Endothelial cell of umbilical vein (primary cell): ENCODE measurements at regions not wholly inside any gene's neighbourhood (a gene's known extent, or its start where the extent isn't known, plus 50 kb on each side); places are given as distances from the start of the nearest gene placed in this dataset.

Experiments used
- BruUV-seq: library from RNA; stranded (reverse); fragments of 400-500 nt; replicated peaks from 2 replicates; lab custom pipeline; 2021; lab: Mats Ljungman, UMichigan
- CTCF ChIA-PET: fragments of 300-600, 350-600 bp; sonication (Branson Sonifier 250); formaldehyde crosslinking; loops from one replicate; lab custom pipeline; 2021; ENCODE audit warnings: antibody characterized with exemption, inconsistent platforms; lab: Charles Lee
- POLR2A ChIA-PET: fragments of 300-600, 350-600 bp; sonication (Branson Sonifier 250); formaldehyde crosslinking; loops from one replicate; lab custom pipeline; 2021; ENCODE audit warnings: antibody characterized with exemption, inconsistent platforms; lab: Charles Lee
- DNase-seq: peaks from one replicate; pipeline ENCODE4 v3.0.0-alpha.2; 2011; ENCODE audit warnings: low read depth, low spot score
- FAIRE-seq: peaks from 2 replicates; lab custom pipeline; 2011; peaks lifted over from hg19 to GRCh38; lab: Jason Lieb, UNC
- H2AFZ ChIP-seq: 2 replicates; pipeline ENCODE4 v1.6.0; 2012; ENCODE audit warnings: low read depth, low read length, control low read depth, inconsistent platforms
- H3K27ac ChIP-seq: 2 replicates; pipeline ENCODE4 v1.5.1; 2011; ENCODE audit warnings: low read depth, mild to moderate bottlenecking, control low read depth, low read length, moderate library complexity; ENCODE audit not compliant: insufficient read depth
- H3K27me3 ChIP-seq, 2 experiments: 2 replicates each; pipeline versions ENCODE4 v1.6.0 to v1.6.1; 2011; ENCODE audit warnings: low read length in 2 of 2, mixed read lengths in 1 of 2; ENCODE audit not compliant: control insufficient read depth in 2 of 2, insufficient read depth in 2 of 2
- H3K36me3 ChIP-seq, 2 experiments: 2 replicates in 1 of 2; 3 replicates in 1 of 2; pipeline ENCODE4 v1.5.1; 2011; ENCODE audit warnings: low read length in 2 of 2, mild to moderate bottlenecking in 1 of 2, moderate library complexity in 1 of 2; ENCODE audit not compliant: control insufficient read depth in 2 of 2, insufficient read depth in 2 of 2; ENCODE audit errors: extremely low read depth in 1 of 2
- H3K4me1 ChIP-seq: 3 replicates; pipeline ENCODE4 v1.5.1; 2011; ENCODE audit warnings: mild to moderate bottlenecking, low read length; ENCODE audit not compliant: control insufficient read depth, insufficient read depth; ENCODE audit errors: extremely low read depth
- H3K4me2 ChIP-seq: 2 replicates; pipeline ENCODE4 v1.6.1; 2011; ENCODE audit warnings: low read length, control low read depth, mixed read lengths; ENCODE audit not compliant: insufficient read depth
- H3K4me3 ChIP-seq, 3 experiments: fragments of 200-600 bp in 1 of 3; sonication (generic), shearing (Covaris generic) in 1 of 3; replicated peaks in 1 of 3; 2 replicates each; pipeline ENCODE4 v1.5.1; 2011 to 2016; ENCODE audit warnings: control low read depth in 3 of 3, low read length in 3 of 3, mild to moderate bottlenecking in 2 of 3, inconsistent platforms in 1 of 3, low read depth in 1 of 3, moderate library complexity in 1 of 3; ENCODE audit not compliant: insufficient read depth in 1 of 3
- H3K79me2 ChIP-seq: 2 replicates; pipeline ENCODE4 v1.6.0; 2012; ENCODE audit warnings: low read length, inconsistent platforms; ENCODE audit not compliant: control insufficient read depth, insufficient read depth
- H3K9ac ChIP-seq: replicated peaks from 2 replicates; pipeline ENCODE3; 2011; ENCODE audit warnings: low read length, control low read depth; ENCODE audit not compliant: insufficient read depth; ENCODE audit errors: extremely low read depth
- H3K9me1 ChIP-seq: replicated peaks from 3 replicates; pipeline ENCODE4 v1.6.0; 2011; ENCODE audit warnings: mild to moderate bottlenecking, low read length; ENCODE audit not compliant: control insufficient read depth, insufficient read depth; ENCODE audit errors: extremely low read depth
- H3K9me3 ChIP-seq: replicated peaks from 2 replicates; pipeline ENCODE4 v1.5.1; 2012; ENCODE audit warnings: low read length, inconsistent platforms; ENCODE audit not compliant: control insufficient read depth, insufficient read depth
- H4K20me1 ChIP-seq: replicated peaks from 2 replicates; pipeline ENCODE3; 2011; ENCODE audit warnings: mild to moderate bottlenecking, low read length; ENCODE audit not compliant: control insufficient read depth, insufficient read depth; ENCODE audit errors: extremely low read depth
- CTCF ChIP-seq, 2 donors: IDR thresholded peaks; 1 replicate in 1 of 2; 2 replicates in 1 of 2; pipeline ENCODE4 v1.5.1; 2011; ENCODE audit warnings: low read length in 2 of 2, mild to moderate bottlenecking in 2 of 2, moderate library complexity in 2 of 2, control low read depth in 1 of 2, inconsistent platforms in 1 of 2, low read depth in 1 of 2; ENCODE audit not compliant: insufficient read depth in 1 of 2; ENCODE audit errors: extremely low read depth in 1 of 2
- EZH2 ChIP-seq: IDR thresholded peaks from 2 replicates; pipeline ENCODE4 v1.6.1; 2012; ENCODE audit warnings: borderline replicate concordance, low read depth, mild to moderate bottlenecking, moderate library complexity, low read length, inconsistent platforms; ENCODE audit not compliant: severe bottlenecking
- FOS ChIP-seq: IDR thresholded peaks from 2 replicates; pipeline ENCODE4 v1.6.1; 2011; ENCODE audit warnings: mild to moderate bottlenecking, low read length, moderate library complexity, borderline replicate concordance; ENCODE audit not compliant: insufficient read depth
- JUN ChIP-seq: IDR thresholded peaks from 2 replicates; pipeline ENCODE4 v1.6.1; 2011; ENCODE audit warnings: borderline replicate concordance, low read depth; ENCODE audit not compliant: insufficient read length, insufficient read depth
- MYC ChIP-seq: IDR thresholded peaks from one replicate; pipeline ENCODE4 v1.6.1; 2011; ENCODE audit warnings: mild to moderate bottlenecking, low read depth, low read length
- POLR2A ChIP-seq: IDR thresholded peaks from 2 replicates; pipeline ENCODE4 v1.6.1; 2012; ENCODE audit warnings: low read depth, mild to moderate bottlenecking, control low read depth, low read length
- POLR2AphosphoS5 ChIP-seq: IDR thresholded peaks from 2 replicates; pipeline ENCODE4 v1.6.1; 2012; ENCODE audit warnings: low read depth, mild to moderate bottlenecking, control low read depth, low read length, moderate library complexity; ENCODE audit not compliant: insufficient read depth
- dilution Hi-C: fragments of 300-500 bp; cut with MboI; formaldehyde crosslinking; loops from one replicate; pipeline ENCODE4 v1.15.0; 2019; ENCODE audit warnings: low sequenced_read_pairs; ENCODE audit not compliant: extremely low pct_ligation_motif_present
- intact Hi-C: fragments of 100-400 bp; cut with micrococcal nuclease; formaldehyde crosslinking; loops from one replicate; pipeline ENCODE4 v1.10.0; 2022
- TF ChIP-seq, protein P1 (sequence below): IDR thresholded peaks from 2 replicates; pipeline ENCODE4 v1.6.1; 2011; ENCODE audit not compliant: insufficient read depth, insufficient read length

DNA sequence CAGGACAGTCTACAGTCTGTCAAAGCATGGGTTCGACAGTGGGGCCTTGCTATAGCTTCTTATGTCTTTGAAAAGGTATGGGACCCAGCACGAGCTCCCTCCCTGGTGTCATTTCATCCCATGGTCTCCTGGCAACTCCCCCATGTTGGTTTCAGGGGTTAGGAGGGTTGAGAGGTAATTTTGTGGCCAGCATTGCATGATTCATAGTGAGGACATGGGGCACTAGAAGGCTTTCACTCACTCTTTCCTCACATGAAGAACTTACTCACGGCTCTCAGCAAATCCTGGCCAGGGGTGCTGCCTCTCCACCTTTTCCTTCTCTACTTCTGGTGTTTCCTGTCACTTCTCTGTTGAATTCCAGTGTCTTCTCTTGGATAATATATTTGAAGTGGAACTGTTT lies 134.7 kb upstream of the TNPO1 start:
- no peak overlapping the region for H3K9ac ChIP-seq
- ChIA-PET POLR2A (no interaction called here), CTCF (no interaction called here)
- H2AFZ ChIP-seq, result no peak overlapping the region
- no peak overlapping the region for H3K4me2 ChIP-seq
- no peaks in the 10 kb centered on the region for H3K4me1 ChIP-seq
- BruUV-seq, result no TSS peak
- H3K79me2 ChIP-seq, result no peaks in the 10 kb centered on the region
- intact Hi-C loops, result no loop called here
- no peaks in the 10 kb centered on the region for H3K9me1 ChIP-seq
- no peak for TF ChIP-seq POLR2AphosphoS5
- TF ChIP-seq, protein P1, sequence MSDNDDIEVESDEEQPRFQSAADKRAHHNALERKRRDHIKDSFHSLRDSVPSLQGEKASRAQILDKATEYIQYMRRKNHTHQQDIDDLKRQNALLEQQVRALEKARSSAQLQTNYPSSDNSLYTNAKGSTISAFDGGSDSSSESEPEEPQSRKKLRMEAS, result no peak
- TF ChIP-seq FOS, result no peak
- TF ChIP-seq JUN, result no peak
- no peak for TF ChIP-seq EZH2
- TF ChIP-seq POLR2A, result no peak
- no peak for TF ChIP-seq MYC
- TF ChIP-seq CTCF (IDR thresholded peaks at IDR 0.05; ENCODE audit: extremely low read depth in 1 of 2, insufficient read depth in 1 of 2, low read depth in 1 of 2, low read length in 2 of 2), result no peak
- no peak overlapping the region for H3K4me3 ChIP-seq
- no peaks in the 10 kb centered on the region for H4K20me1 ChIP-seq
- no peaks in the 10 kb centered on the region for H3K27me3 ChIP-seq
- H3K9me3 ChIP-seq, result no peaks in the 10 kb centered on the region
- H3K27ac ChIP-seq, result no peak overlapping the region
- dilution Hi-C loops, result no loop called here
- H3K36me3 ChIP-seq, result no peaks in the 10 kb centered on the region
- FAIRE-seq (no peak), DNase-seq (no peak)
